Upper lobe of left lung (tissue), 4 donors: ENCODE measurements at regions not wholly inside any gene's neighbourhood (a gene's known extent, or its start where the extent isn't known, plus 50 kb on each side); places are given as distances from the start of the nearest gene placed in this dataset.

Experiments
- EP300 ChIP-seq, 4 donors: sonication (generic); formaldehyde crosslinking; IDR thresholded peaks; one replicate each; pipeline ENCODE4 v1.5.1; 2017; ENCODE audit warnings: antibody characterized with exemption in 4 of 4, control low read depth in 2 of 4
- POLR2A ChIP-seq, 4 donors: fragments of 450-650 bp; IDR thresholded peaks; one replicate each; pipeline ENCODE4 v1.5.1; 2016 to 2017; ENCODE audit warnings: antibody characterized with exemption in 4 of 4, mild to moderate bottlenecking in 2 of 4
- POLR2AphosphoS5 ChIP-seq, 2 donors: sonication (generic); formaldehyde crosslinking; IDR thresholded peaks; one replicate each; pipeline ENCODE4 v1.5.1; 2017; ENCODE audit warnings: antibody characterized with exemption in 2 of 2
- TF ChIP-seq, protein P1 (sequence below), 6 experiments: fragments of 450-650 bp in 4 of 6; fragments of 200-600 bp in 2 of 6; sonication (generic) in 2 of 6; IDR thresholded peaks; one replicate each; pipeline ENCODE4 v1.5.1; 2016 to 2019; ENCODE audit warnings: antibody characterized with exemption in 6 of 6

DNA sequence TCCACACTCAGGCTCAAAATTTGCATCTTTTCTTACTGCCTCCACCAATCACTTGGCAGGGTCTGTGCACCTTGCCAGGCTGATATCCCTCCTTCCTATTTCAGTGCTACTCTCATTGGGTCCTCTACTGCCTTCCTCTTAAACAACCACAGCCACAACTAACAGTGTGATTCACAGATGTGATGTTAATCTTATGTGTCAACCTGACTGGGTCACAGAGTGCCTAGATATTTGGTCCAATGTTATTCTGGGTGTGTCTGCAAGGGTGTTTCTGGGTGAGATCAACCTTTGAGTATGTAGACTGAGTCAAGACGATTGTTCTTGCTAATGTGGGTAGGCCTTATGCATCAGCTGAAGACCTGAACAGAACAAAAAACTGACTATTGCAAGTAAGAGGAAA is 51.3 kb upstream of the IRX6 start:
- TF ChIP-seq POLR2AphosphoS5 (IDR thresholded peaks at IDR 0.05), result no peak
- TF ChIP-seq, protein P1, sequence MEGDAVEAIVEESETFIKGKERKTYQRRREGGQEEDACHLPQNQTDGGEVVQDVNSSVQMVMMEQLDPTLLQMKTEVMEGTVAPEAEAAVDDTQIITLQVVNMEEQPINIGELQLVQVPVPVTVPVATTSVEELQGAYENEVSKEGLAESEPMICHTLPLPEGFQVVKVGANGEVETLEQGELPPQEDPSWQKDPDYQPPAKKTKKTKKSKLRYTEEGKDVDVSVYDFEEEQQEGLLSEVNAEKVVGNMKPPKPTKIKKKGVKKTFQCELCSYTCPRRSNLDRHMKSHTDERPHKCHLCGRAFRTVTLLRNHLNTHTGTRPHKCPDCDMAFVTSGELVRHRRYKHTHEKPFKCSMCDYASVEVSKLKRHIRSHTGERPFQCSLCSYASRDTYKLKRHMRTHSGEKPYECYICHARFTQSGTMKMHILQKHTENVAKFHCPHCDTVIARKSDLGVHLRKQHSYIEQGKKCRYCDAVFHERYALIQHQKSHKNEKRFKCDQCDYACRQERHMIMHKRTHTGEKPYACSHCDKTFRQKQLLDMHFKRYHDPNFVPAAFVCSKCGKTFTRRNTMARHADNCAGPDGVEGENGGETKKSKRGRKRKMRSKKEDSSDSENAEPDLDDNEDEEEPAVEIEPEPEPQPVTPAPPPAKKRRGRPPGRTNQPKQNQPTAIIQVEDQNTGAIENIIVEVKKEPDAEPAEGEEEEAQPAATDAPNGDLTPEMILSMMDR (IDR thresholded peaks at IDR 0.05), result no peak
- no peak for TF ChIP-seq POLR2A (IDR thresholded peaks at IDR 0.05)
- TF ChIP-seq EP300 (IDR thresholded peaks at IDR 0.05), result no peak
